WERI-Rb-1 (cell line): ENCODE measurements at regions not wholly inside any gene's neighbourhood (a gene's known extent, or its start where the extent isn't known, plus 50 kb on each side); places are given as distances from the start of the nearest gene placed in this dataset.

Experiments used
- DNase-seq: peaks from one replicate; pipeline ENCODE4 v3.0.0-alpha.2; 2020
- H3K27ac ChIP-seq: fragments of 250-450 bp; sonication (Bioruptor Pico); 2 replicates; pipeline ENCODE4 v1.5.1; 2020; ENCODE audit warnings: mild to moderate bottlenecking, moderate library complexity
- H3K27me3 ChIP-seq: fragments of 250-450 bp; sonication (Bioruptor Pico); 2 replicates; pipeline ENCODE4 v1.5.1; 2021; ENCODE audit warnings: mild to moderate bottlenecking, low read depth, moderate library complexity; ENCODE audit not compliant: insufficient read depth, severe bottlenecking
- H3K36me3 ChIP-seq: fragments of 250-450 bp; sonication (Bioruptor Pico); 2 replicates; pipeline ENCODE4 v1.5.1; 2020; ENCODE audit warnings: mild to moderate bottlenecking, moderate library complexity
- H3K4me3 ChIP-seq: 2 replicates; pipeline ENCODE4 v1.5.1; 2011; ENCODE audit warnings: low read depth, mild to moderate bottlenecking, control low read depth, low read length
- H3K9me3 ChIP-seq: fragments of 250-450 bp; sonication (Bioruptor Pico); 2 replicates; pipeline ENCODE4 v1.5.1; 2021; ENCODE audit warnings: mild to moderate bottlenecking, moderate library complexity; ENCODE audit not compliant: severe bottlenecking
- TF ChIP-seq, protein P1 (sequence below): IDR thresholded peaks from 2 replicates; pipeline ENCODE4 v1.5.1; 2011; ENCODE audit warnings: low read depth, mild to moderate bottlenecking, control low read depth, inconsistent platforms, low read length

- DNase-seq: no peak
- Histone ChIP-seq H3K36me3 (no peaks in the 10 kb centered on the region), H3K9me3 (no peaks in the 10 kb centered on the region), H3K4me3 (no peak overlapping the region), H3K27ac (no peak overlapping the region), H3K27me3 (no peaks in the 10 kb centered on the region)
- TF ChIP-seq, protein P1, sequence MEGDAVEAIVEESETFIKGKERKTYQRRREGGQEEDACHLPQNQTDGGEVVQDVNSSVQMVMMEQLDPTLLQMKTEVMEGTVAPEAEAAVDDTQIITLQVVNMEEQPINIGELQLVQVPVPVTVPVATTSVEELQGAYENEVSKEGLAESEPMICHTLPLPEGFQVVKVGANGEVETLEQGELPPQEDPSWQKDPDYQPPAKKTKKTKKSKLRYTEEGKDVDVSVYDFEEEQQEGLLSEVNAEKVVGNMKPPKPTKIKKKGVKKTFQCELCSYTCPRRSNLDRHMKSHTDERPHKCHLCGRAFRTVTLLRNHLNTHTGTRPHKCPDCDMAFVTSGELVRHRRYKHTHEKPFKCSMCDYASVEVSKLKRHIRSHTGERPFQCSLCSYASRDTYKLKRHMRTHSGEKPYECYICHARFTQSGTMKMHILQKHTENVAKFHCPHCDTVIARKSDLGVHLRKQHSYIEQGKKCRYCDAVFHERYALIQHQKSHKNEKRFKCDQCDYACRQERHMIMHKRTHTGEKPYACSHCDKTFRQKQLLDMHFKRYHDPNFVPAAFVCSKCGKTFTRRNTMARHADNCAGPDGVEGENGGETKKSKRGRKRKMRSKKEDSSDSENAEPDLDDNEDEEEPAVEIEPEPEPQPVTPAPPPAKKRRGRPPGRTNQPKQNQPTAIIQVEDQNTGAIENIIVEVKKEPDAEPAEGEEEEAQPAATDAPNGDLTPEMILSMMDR: no peak
Observed at GRCh38 chr9:108101410-108101809, 611.8 kb upstream of the KLF4 start.

DNA sequence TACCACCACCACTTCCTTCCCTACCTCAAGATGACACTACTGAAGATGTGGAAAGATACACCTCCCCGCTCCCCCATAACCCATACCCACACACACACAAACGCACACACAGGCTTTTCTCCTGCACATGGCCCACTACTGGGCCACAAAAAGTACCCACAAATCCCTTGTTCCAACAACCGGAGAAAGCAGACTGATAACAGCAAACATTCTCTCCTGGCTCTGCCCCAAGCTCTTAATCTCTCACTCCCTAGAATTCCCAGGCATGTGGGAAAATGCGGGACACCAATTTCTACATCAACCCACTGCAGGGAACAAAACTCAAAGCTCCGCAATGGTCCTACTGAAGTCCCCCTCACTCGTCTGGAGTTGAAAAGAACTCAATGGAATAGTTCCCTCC lies 611.0 kb upstream of the KLF4 start:
- TF ChIP-seq, protein P1: no peak

DNA sequence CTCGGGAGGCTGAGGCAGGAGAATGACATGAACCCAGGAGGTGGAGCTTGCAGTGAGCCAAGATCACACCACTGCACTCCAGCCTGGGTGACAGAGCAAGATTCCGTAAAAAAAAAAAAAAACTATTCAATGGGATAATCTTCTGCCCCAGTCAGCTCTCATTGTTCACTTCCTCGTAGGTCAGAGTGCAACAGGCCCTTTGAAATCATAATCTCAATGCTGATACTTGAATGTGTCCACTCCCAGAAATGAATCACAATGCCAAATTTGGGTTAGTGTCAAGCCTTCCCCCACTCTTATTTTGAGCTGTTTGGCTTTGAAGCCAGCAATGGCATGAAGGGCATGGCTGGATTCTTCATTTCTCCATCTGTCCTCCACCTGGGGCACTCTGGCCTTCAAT lies 610.3 kb upstream of the KLF4 start:
- H3K36me3 ChIP-seq: no peaks in the 10 kb centered on the region
- TF ChIP-seq, protein P1: no peak
- no peak overlapping the region for H3K4me3 ChIP-seq
- H3K27me3 ChIP-seq: no peaks in the 10 kb centered on the region
- DNase-seq: no peak
- H3K9me3 ChIP-seq: no peaks in the 10 kb centered on the region
- H3K27ac ChIP-seq: no peak overlapping the region

More for the DNA sequence above, 611.0 kb upstream of the KLF4 start:
- Histone ChIP-seq H3K4me3 (no peak overlapping the region), H3K9me3 (no peaks in the 10 kb centered on the region), H3K36me3 (no peaks in the 10 kb centered on the region), H3K27ac (no peak overlapping the region), H3K27me3 (no peaks in the 10 kb centered on the region)
- DNase-seq: no peak

GRCh38 chr9:108095496-108095895 lies 605.9 kb upstream of the KLF4 start:
- Histone ChIP-seq H3K9me3 (no peaks in the 10 kb centered on the region), H3K27me3 (no peaks in the 10 kb centered on the region), H3K27ac (no peak overlapping the region), H3K36me3 (no peaks in the 10 kb centered on the region), H3K4me3 (no peak overlapping the region)
- TF ChIP-seq, protein P1: no peak
- no peak for DNase-seq

DNA sequence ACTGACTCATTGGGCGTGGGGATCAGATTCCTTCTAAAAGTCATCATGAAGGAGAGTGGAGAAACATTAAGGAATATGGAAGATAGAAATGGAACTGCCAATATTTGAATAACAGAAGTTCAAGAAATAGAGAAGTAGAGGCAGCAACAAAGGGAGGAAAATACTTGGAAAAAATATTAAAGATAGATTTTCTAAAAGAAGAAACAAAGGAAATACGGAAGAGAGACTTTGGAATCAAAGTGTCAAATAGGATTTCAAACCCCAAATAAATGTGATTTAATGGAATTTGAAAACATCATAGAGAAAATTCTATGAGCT lies 605.1 kb upstream of the KLF4 start:
- DNase-seq: no peak
- no peaks in the 10 kb centered on the region for H3K36me3 ChIP-seq
- TF ChIP-seq, protein P1: no peak
- no peaks in the 10 kb centered on the region for H3K9me3 ChIP-seq
- H3K27me3 ChIP-seq: no peaks in the 10 kb centered on the region
- no peak overlapping the region for H3K4me3 ChIP-seq
- H3K27ac ChIP-seq: no peak overlapping the region

DNA sequence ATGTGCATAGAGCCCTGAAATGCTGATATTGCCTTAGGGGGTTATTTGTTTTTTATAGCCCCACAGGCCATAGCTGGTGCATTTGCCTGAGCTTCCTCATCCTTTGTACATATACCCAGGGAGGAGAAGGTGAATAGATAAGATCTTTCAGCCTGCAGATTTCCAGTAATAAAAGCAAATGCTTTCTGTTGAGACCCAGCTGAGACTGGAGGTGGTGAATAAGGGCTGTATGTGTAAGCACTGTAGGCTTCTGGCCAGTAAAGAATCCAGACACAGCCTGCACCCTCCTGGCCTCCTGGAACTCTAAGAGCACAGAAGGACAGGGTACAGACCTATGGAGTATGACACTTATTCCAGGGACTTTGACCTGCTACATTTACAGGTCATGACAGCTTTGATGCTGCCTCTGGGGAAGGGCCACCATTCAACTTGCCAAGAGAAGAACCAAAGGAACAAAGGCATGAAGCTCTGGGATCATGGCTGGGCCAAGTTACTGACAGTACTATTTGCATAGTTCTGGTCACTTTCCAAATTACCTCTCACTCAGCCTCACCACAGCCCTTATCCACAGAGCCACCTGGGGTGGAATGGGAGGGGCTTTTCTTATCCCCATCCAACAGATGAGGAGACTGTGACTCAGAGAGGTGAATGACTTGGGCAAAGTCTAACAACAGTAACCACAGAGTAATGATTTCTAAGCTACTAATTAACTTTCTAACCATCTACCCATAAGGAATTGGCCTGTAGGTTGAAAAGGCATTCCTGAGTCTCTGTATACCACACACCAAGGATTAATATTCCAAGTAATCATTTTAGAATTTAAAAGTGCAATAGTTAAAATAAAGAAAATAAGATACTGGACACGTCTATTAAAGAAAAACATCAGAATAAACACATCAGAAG lies 604.5 kb upstream of the KLF4 start:
- H3K27me3 ChIP-seq: no peaks in the 10 kb centered on the region
- no peak for DNase-seq
- TF ChIP-seq, protein P1: no peak
- no peak overlapping the region for H3K4me3 ChIP-seq
- no peak overlapping the region for H3K27ac ChIP-seq
- no peaks in the 10 kb centered on the region for H3K36me3 ChIP-seq
- no peaks in the 10 kb centered on the region for H3K9me3 ChIP-seq
